ENCODE measurements at regions not wholly inside any gene's neighbourhood (a gene's known extent, or its start where the extent isn't known, plus 50 kb on each side); places are given as distances from the start of the nearest gene placed in this dataset.

DNA sequence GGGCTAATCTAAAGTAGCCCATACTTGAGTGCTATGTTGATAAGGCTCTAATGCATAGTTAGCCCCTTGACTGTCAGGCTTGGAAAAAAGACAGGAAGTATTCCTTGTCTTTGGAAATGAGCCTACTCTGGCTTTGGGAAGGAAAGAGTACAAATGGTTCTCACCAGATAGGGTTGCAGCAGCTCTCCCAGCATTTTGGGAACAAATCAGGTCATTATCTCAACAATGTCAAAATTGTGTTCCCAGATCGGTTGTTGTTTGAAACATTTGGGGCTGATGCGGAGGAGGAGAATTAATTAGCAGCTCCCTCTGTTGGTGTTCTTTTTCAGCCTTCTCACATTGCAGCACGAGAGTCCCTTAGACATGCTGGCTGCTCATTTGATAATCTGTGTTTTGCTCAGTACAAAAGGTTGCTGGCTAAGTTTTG lies 294.7 kb upstream of the DMRT1 start:
- TF ChIP-seq YY1 (IDR thresholded peaks at IDR 0.05; ENCODE audit: insufficient read depth, insufficient read length) (no peak), SUZ12 (IDR thresholded peaks at IDR 0.05; ENCODE audit: extremely low read depth, insufficient read depth, insufficient read length) (no peak)

Measured in NT2/D1 (cell line).